ENCODE measurements at regions not wholly inside any gene's neighbourhood (a gene's known extent, or its start where the extent isn't known, plus 50 kb on each side); places are given as distances from the start of the nearest gene placed in this dataset.

- intact Hi-C loops (cut with DNase I): no loop called here
- 89% methylated on average over 3 of the region's 3 CpGs for WGBS
Observed at GRCh38 chr11:26076233-26076990, 255.5 kb upstream of the ANO3 start.

DNA sequence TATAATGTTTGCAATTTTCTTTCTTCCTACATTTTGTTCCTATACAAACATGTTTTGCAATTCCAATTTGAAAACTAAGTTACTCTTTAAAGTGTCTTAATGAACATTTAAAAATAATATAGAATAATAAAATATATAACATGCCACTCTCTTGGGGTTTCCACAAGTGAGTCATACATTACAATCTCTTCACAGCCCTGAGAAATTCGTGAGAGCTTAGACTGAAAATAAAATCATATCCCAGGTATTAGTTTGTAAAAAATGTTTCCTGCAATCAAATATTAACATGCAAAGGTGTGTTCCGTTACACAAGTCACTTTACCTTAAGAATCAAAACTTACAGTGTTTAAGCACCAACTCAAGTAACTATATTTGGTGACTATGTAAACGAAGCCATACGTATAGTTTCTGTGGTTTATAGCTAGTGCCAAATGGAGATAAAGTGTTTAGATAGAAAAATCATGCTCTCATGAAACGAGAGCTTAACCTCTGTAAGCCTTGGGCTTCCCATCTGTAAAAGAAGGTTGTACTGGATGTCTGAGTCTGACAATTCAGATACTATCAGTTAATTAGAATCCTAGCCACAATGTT lies 253.6 kb upstream of the ANO3 start:
- H3K36me3 ChIP-seq: no peaks in the 10 kb centered on the region
- no peaks in the 10 kb centered on the region for H3K4me1 ChIP-seq
- TF ChIP-seq EP300 (IDR thresholded peaks at IDR 0.05) (no peak), POLR2AphosphoS5 (IDR thresholded peaks at IDR 0.05) (no peak), POLR2A (IDR thresholded peaks at IDR 0.05; ENCODE audit: low read depth) (no peak)
- TF ChIP-seq, protein P1, sequence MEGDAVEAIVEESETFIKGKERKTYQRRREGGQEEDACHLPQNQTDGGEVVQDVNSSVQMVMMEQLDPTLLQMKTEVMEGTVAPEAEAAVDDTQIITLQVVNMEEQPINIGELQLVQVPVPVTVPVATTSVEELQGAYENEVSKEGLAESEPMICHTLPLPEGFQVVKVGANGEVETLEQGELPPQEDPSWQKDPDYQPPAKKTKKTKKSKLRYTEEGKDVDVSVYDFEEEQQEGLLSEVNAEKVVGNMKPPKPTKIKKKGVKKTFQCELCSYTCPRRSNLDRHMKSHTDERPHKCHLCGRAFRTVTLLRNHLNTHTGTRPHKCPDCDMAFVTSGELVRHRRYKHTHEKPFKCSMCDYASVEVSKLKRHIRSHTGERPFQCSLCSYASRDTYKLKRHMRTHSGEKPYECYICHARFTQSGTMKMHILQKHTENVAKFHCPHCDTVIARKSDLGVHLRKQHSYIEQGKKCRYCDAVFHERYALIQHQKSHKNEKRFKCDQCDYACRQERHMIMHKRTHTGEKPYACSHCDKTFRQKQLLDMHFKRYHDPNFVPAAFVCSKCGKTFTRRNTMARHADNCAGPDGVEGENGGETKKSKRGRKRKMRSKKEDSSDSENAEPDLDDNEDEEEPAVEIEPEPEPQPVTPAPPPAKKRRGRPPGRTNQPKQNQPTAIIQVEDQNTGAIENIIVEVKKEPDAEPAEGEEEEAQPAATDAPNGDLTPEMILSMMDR (IDR thresholded peaks at IDR 0.05): no peak
- intact Hi-C loops (cut with DNase I): no loop called here
- no peak overlapping the region for H3K4me3 ChIP-seq
- no peak for DNase-seq (ENCODE audit: extremely low spot score)
- 36% methylated on average over 5 of the region's 5 CpGs for WGBS
- H3K27ac ChIP-seq (replicated peaks in 1 of 4): no peak overlapping the region
- no peaks in the 10 kb centered on the region for H3K27me3 ChIP-seq
- no peaks in the 10 kb centered on the region for H3K9me3 ChIP-seq

More at GRCh38 chr11:26076233-26076990, 255.5 kb upstream of the ANO3 start:
- no peaks in the 10 kb centered on the region for H3K27me3 ChIP-seq
- H3K27ac ChIP-seq (replicated peaks in 1 of 4): no peak overlapping the region
- DNase-seq (ENCODE audit: extremely low spot score): no peak
- no peaks in the 10 kb centered on the region for H3K36me3 ChIP-seq
- H3K9me3 ChIP-seq: no peaks in the 10 kb centered on the region
- TF ChIP-seq EP300 (IDR thresholded peaks at IDR 0.05): no peak
- no peak for TF ChIP-seq POLR2AphosphoS5 (IDR thresholded peaks at IDR 0.05)
- no peak for TF ChIP-seq POLR2A (IDR thresholded peaks at IDR 0.05; ENCODE audit: low read depth)
- TF ChIP-seq, protein P1 (IDR thresholded peaks at IDR 0.05): no peak
- no peaks in the 10 kb centered on the region for H3K4me1 ChIP-seq
- no peak overlapping the region for H3K4me3 ChIP-seq

DNA sequence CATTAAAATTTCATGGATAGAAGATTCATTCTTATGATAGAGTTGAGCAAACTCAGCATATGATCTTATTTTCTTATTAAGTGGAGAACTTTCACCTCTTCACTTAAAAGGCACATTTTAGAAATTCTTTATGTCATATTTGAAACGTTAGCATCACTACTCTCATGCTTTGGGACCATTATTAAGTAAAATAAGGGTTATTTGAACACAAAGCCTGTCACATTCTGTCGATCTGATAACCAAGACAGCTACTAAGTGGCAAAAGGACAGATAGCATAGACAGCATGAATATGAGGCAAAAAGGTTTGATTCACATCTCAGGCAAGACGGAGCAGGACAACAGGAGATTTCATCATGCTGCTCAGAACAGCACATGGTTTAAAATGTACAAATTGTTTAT lies 247.6 kb upstream of the ANO3 start:
- no peaks in the 10 kb centered on the region for H3K9me3 ChIP-seq
- no peak for TF ChIP-seq POLR2AphosphoS5 (IDR thresholded peaks at IDR 0.05)
- TF ChIP-seq, protein P1 (IDR thresholded peaks at IDR 0.05): no peak
- no peak for TF ChIP-seq EP300 (IDR thresholded peaks at IDR 0.05)
- no peak for TF ChIP-seq POLR2A (IDR thresholded peaks at IDR 0.05; ENCODE audit: low read depth)
- intact Hi-C loops (cut with DNase I): no loop called here
- 82% methylated on average over 3 of the region's 3 CpGs for WGBS
- H3K27ac ChIP-seq (replicated peaks in 1 of 4): no peak overlapping the region
- H3K4me1 ChIP-seq: no peaks in the 10 kb centered on the region
- H3K36me3 ChIP-seq: no peaks in the 10 kb centered on the region
- DNase-seq (ENCODE audit: extremely low spot score): no peak
- H3K4me3 ChIP-seq: no peak overlapping the region
- H3K27me3 ChIP-seq: no peaks in the 10 kb centered on the region

DNA sequence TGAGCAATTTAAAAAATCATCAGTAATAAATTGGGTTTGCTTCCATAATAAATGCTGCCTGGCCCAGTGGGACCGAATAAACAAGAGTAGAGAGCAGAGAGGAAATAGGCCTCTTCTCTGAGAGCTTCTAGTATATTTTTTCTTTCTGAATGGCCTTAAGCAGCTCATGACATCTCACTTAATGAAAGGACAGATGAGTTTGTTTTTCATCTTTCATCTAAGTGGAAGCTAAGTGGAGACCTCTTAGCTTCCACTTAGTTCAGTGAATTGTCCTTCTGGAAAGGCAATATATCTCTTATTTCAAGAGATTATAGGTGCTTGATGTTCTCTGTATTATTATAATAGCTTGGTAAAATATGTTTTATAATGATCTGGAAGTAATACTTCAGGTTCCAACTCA lies 245.9 kb upstream of the ANO3 start:
- H3K4me1 ChIP-seq: no peaks in the 10 kb centered on the region

GRCh38 chr11:26087120-26087935 lies 244.6 kb upstream of the ANO3 start:
- no peaks in the 10 kb centered on the region for H3K9me3 ChIP-seq
- no peak overlapping the region for H3K4me3 ChIP-seq
- H3K4me1 ChIP-seq: no peaks in the 10 kb centered on the region
- DNase-seq (ENCODE audit: extremely low spot score): no peak
- no peaks in the 10 kb centered on the region for H3K27me3 ChIP-seq
- intact Hi-C loops (cut with DNase I): no loop called here
- H3K27ac ChIP-seq (replicated peaks in 1 of 4): no peak overlapping the region
- H3K36me3 ChIP-seq: no peaks in the 10 kb centered on the region
- TF ChIP-seq, protein P1 (IDR thresholded peaks at IDR 0.05): no peak
- TF ChIP-seq POLR2A (IDR thresholded peaks at IDR 0.05; ENCODE audit: low read depth) (no peak), POLR2AphosphoS5 (IDR thresholded peaks at IDR 0.05) (no peak), EP300 (IDR thresholded peaks at IDR 0.05) (no peak)
- 96% methylated on average over 4 of the region's 4 CpGs for WGBS

More for the DNA sequence above, 245.9 kb upstream of the ANO3 start:
- Histone ChIP-seq H3K27me3 (no peaks in the 10 kb centered on the region), H3K4me3 (no peak overlapping the region), H3K36me3 (no peaks in the 10 kb centered on the region), H3K27ac (replicated peaks in 1 of 4) (no peak overlapping the region), H3K9me3 (no peaks in the 10 kb centered on the region)
- DNase-seq (ENCODE audit: extremely low spot score): no peak
- WGBS: 78% methylated on average over 1 of the region's 1 CpG
- TF ChIP-seq POLR2AphosphoS5 (IDR thresholded peaks at IDR 0.05) (no peak), EP300 (IDR thresholded peaks at IDR 0.05) (no peak)
- intact Hi-C loops (cut with DNase I): no loop called here
